OCI-LY1 (cell line): ENCODE measurements at regions not wholly inside any gene's neighbourhood (a gene's known extent, or its start where the extent isn't known, plus 50 kb on each side); places are given as distances from the start of the nearest gene placed in this dataset.

Experiments used
- H2AFZ ChIP-seq: fragments of 200-600 bp; sonication (generic), shearing (Covaris generic); 2 replicates; pipeline ENCODE4 v1.6.0; 2014; ENCODE audit warnings: antibody characterized with exemption, mild to moderate bottlenecking, low read length
- H3F3A ChIP-seq: fragments of 200-600 bp; sonication (generic), shearing (Covaris generic); 2 replicates; pipeline ENCODE4 v1.6.0; 2014; ENCODE audit warnings: mild to moderate bottlenecking, antibody characterized with exemption, low read length, moderate library complexity; ENCODE audit not compliant: insufficient read depth
- H3K27ac ChIP-seq: fragments of 200-600 bp; sonication (generic); 2 replicates; pipeline ENCODE4 v1.5.1; 2014; ENCODE audit warnings: low read length, mixed run types, mild to moderate bottlenecking, low read depth; ENCODE audit not compliant: poor library complexity, severe bottlenecking
- H3K27me3 ChIP-seq: fragments of 200-600 bp; sonication (generic); 2 replicates; pipeline ENCODE4 v1.6.0; 2014; ENCODE audit warnings: antibody characterized with exemption, mild to moderate bottlenecking, low read length, moderate library complexity; ENCODE audit not compliant: insufficient read depth
- H3K36me3 ChIP-seq: fragments of 200-600 bp; sonication (generic); 2 replicates; pipeline ENCODE4 v1.6.1; 2014; ENCODE audit warnings: mild to moderate bottlenecking, antibody characterized with exemption, low read length, moderate library complexity, mixed read lengths; ENCODE audit not compliant: insufficient read depth
- H3K4me1 ChIP-seq: fragments of 200-600 bp; sonication (generic); 2 replicates; pipeline ENCODE4 v1.5.1; 2014; ENCODE audit warnings: mild to moderate bottlenecking, low read length, moderate library complexity; ENCODE audit not compliant: insufficient read depth, severe bottlenecking
- H3K4me2 ChIP-seq: fragments of 200-600 bp; sonication (generic), shearing (Covaris generic); 2 replicates; pipeline ENCODE4 v1.6.1; 2014; ENCODE audit warnings: low read length
- H3K4me3 ChIP-seq: fragments of 200-600 bp; sonication (generic); 2 replicates; pipeline ENCODE4 v1.5.1; 2014; ENCODE audit warnings: low read length, low read depth, mild to moderate bottlenecking, mixed read lengths; ENCODE audit not compliant: poor library complexity, severe bottlenecking
- H3K79me2 ChIP-seq: fragments of 200-600 bp; shearing (Covaris generic); 2 replicates; pipeline ENCODE4 v1.6.1; 2016; ENCODE audit warnings: mixed run types, low read length, mixed read lengths; ENCODE audit not compliant: insufficient read depth
- H3K9ac ChIP-seq: fragments of 200-600 bp; sonication (generic), shearing (Covaris generic); 2 replicates; pipeline ENCODE4 v1.6.1; 2014; ENCODE audit warnings: mild to moderate bottlenecking, low read length, mixed read lengths
- H3K9me2 ChIP-seq: fragments of 200-600 bp; sonication (generic), shearing (Covaris generic); 2 replicates; pipeline ENCODE4 v1.6.1; 2014; ENCODE audit warnings: low read depth, mild to moderate bottlenecking, low read length, mixed read lengths
- H3K9me3 ChIP-seq: fragments of 200-600 bp; shearing (Covaris generic); 2 replicates; pipeline ENCODE4 v1.6.1; 2014; ENCODE audit warnings: low read length, mixed read lengths
- H4K20me1 ChIP-seq: fragments of 200-600 bp; sonication (generic), shearing (Covaris generic); 2 replicates; pipeline ENCODE4 v1.6.0; 2016; ENCODE audit warnings: mild to moderate bottlenecking, low read length; ENCODE audit not compliant: insufficient read depth
- EZH2 ChIP-seq: fragments of 200-600 bp; sonication (generic), shearing (Covaris generic); IDR thresholded peaks from 2 replicates; pipeline ENCODE4 v1.8.0; 2017; ENCODE audit warnings: borderline replicate concordance, mixed run types, mild to moderate bottlenecking, antibody characterized with exemption, low read length, moderate library complexity, mixed read lengths
- TF ChIP-seq, protein P1 (sequence below): fragments of 200-600 bp; sonication (generic), shearing (Covaris generic); IDR thresholded peaks from 2 replicates; pipeline ENCODE4 v1.5.1; 2017; ENCODE audit warnings: mild to moderate bottlenecking, antibody characterized with exemption, low read length, moderate library complexity, mixed read lengths

DNA sequence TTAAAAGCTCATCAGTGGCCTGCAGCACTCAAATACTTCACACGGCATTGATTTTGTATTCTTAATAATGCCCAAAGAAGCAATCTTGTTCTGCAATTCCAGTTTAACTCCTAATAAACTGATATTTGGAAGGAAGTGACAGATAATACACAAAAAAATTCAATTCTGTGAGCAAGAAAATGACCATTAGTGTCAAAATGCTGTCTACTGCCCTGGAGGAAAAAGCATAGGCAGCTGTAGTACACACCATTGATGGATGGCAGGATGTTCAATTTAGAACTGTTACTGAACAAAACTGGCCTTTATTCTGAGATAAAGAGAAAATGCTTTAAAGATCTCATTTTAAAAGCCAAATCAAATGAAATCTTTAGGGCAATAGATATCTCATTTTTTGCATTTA, 251.3 kb upstream of the FMN2 start:
- H4K20me1 ChIP-seq: no peaks in the 10 kb centered on the region
- H3K79me2 ChIP-seq: no peaks in the 10 kb centered on the region
- no peaks in the 10 kb centered on the region for H3F3A ChIP-seq
- no peak overlapping the region for H3K27ac ChIP-seq
- no peaks in the 10 kb centered on the region for H3K9me3 ChIP-seq
- TF ChIP-seq, protein P1, sequence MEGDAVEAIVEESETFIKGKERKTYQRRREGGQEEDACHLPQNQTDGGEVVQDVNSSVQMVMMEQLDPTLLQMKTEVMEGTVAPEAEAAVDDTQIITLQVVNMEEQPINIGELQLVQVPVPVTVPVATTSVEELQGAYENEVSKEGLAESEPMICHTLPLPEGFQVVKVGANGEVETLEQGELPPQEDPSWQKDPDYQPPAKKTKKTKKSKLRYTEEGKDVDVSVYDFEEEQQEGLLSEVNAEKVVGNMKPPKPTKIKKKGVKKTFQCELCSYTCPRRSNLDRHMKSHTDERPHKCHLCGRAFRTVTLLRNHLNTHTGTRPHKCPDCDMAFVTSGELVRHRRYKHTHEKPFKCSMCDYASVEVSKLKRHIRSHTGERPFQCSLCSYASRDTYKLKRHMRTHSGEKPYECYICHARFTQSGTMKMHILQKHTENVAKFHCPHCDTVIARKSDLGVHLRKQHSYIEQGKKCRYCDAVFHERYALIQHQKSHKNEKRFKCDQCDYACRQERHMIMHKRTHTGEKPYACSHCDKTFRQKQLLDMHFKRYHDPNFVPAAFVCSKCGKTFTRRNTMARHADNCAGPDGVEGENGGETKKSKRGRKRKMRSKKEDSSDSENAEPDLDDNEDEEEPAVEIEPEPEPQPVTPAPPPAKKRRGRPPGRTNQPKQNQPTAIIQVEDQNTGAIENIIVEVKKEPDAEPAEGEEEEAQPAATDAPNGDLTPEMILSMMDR: no peak
- TF ChIP-seq EZH2: no peak
- no peaks in the 10 kb centered on the region for H3K36me3 ChIP-seq
- no peak overlapping the region for H3K4me2 ChIP-seq
- no peaks in the 10 kb centered on the region for H3K4me1 ChIP-seq
- no peak overlapping the region for H3K4me3 ChIP-seq
- H3K27me3 ChIP-seq: no peaks in the 10 kb centered on the region
- no peaks in the 10 kb centered on the region for H3K9me2 ChIP-seq
- H3K9ac ChIP-seq: no peak overlapping the region
- H2AFZ ChIP-seq: no peak overlapping the region

DNA sequence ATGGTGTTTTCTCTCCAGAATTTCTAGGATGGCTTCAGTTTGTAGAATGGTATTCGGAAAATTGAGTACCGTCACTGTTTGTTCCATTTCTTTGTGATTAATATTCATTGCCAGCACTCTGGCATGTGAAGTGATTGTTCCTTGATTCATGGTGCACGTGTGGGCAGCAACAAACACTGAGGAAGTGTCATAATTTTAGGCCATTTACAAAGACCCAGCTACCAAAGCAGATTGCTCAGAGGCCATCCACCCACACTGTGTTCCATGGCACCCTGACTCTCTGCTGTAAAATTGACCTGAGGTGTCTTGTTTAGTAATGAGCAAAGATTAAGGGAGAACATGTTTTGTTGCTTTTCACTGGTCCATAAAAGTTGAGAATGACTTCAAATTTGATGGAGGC, 250.9 kb upstream of the FMN2 start:
- Histone ChIP-seq H3K9ac (no peak overlapping the region), H3K79me2 (no peaks in the 10 kb centered on the region), H3K27ac (no peak overlapping the region)

DNA sequence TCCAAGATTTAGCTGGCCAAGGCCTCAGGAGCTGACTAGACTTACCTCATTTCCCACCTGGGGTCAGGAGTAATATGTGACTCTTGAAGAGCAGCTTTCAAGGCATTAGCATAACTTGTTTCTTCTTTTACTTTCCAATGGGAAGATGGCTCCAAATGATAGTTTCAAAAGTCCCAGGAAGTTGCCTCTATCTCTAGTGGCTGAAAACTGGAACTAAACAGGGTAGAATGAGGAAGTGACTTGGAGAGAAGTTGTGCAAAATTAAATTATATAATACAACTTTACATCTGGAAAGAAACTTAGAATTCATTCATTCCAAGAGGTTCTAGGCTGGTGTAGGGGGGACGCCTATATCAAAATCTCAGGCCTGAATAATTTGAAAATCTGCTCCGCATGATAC, 250.1 kb upstream of the FMN2 start:
- TF ChIP-seq, protein P1: no peak
- TF ChIP-seq EZH2: no peak
- no peaks in the 10 kb centered on the region for H3K36me3 ChIP-seq
- H3F3A ChIP-seq: no peaks in the 10 kb centered on the region
- no peak overlapping the region for H3K4me3 ChIP-seq
- no peak overlapping the region for H3K9ac ChIP-seq
- no peaks in the 10 kb centered on the region for H3K9me3 ChIP-seq
- no peak overlapping the region for H3K27ac ChIP-seq
- no peak overlapping the region for H2AFZ ChIP-seq
- no peaks in the 10 kb centered on the region for H3K27me3 ChIP-seq
- no peaks in the 10 kb centered on the region for H3K4me1 ChIP-seq
- H4K20me1 ChIP-seq: no peaks in the 10 kb centered on the region
- H3K9me2 ChIP-seq: no peaks in the 10 kb centered on the region
- no peak overlapping the region for H3K4me2 ChIP-seq
- H3K79me2 ChIP-seq: no peaks in the 10 kb centered on the region

More for the DNA sequence above, 250.9 kb upstream of the FMN2 start:
- Histone ChIP-seq H3F3A (no peaks in the 10 kb centered on the region), H3K4me2 (no peak overlapping the region), H2AFZ (no peak overlapping the region), H3K9me2 (no peaks in the 10 kb centered on the region), H3K4me3 (no peak overlapping the region), H3K36me3 (no peaks in the 10 kb centered on the region), H4K20me1 (no peaks in the 10 kb centered on the region), H3K9me3 (no peaks in the 10 kb centered on the region), H3K4me1 (no peaks in the 10 kb centered on the region), H3K27me3 (no peaks in the 10 kb centered on the region)
- TF ChIP-seq, protein P1: no peak
- no peak for TF ChIP-seq EZH2
